NCI-H2029 treated with DMSO at 0.1 percent for 48 hours (cell line): ENCODE measurements at regions not wholly inside any gene's neighbourhood (a gene's known extent, or its start where the extent isn't known, plus 50 kb on each side); places are given as distances from the start of the nearest gene placed in this dataset.

Source experiments
- DNase-seq: peaks from one replicate; lab custom pipeline; 2025; lab: John Stamatoyannopoulos, UW

DNA sequence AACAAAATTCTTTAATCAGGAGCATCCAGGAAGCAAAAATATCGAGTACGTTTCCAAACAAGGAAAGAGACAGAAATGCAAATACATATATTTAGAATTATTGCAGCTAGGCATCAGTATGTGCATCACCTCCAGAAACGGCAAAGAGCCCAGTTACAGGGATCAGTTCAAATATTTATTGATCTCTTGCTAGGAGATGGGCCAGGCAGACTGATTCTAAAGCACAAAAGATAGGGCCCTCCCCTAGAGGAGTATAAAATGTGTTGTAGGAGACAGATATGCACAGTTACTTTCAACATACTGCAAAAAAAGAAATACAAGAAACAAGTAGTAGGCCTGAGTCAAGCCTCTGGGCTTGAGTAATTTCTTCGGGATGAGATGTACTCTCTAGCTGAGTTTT lies 80.7 kb upstream of the NHSL1 start:
- DNase-seq = no peak

DNA sequence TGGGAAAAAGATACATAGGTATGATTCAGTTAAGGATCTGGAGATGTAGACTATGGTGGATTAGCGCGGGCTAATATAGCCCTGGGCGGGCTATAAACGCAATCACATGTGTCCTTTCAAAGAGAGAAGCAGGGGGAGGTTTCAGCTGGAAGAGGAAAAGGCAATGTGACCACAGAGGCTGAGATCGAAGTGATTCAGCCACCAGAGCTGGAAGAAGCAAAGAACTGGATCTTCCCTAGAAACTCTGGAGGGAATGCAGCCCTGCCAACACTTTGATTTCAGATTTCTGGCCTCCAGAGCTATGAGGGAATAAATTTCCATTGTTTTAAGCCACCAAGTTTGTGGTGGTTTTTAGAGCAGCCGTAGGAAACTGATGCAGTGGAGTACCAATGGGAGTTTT lies 81.5 kb upstream of the NHSL1 start:
- no peak for DNase-seq

DNA sequence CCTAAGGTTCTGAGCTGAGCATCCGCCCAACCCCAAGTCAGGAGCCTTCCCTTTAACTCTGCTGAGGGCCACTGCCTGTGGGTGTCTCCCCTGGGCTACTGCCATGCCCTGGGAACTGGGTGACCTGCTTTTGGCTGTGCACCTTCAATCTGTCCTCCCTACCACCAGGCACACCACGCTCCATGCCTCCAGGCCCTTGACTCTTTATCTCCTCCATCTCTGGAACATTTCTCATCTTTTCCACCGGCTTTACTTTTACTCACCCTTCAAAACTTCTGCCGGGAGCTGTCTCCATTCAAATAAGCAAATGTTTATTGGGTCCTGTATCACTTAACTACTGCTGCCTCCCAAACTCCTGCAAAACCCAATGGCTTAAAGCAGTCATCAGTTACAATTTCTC lies 83.3 kb upstream of the NHSL1 start:
- DNase-seq = no peak

DNA sequence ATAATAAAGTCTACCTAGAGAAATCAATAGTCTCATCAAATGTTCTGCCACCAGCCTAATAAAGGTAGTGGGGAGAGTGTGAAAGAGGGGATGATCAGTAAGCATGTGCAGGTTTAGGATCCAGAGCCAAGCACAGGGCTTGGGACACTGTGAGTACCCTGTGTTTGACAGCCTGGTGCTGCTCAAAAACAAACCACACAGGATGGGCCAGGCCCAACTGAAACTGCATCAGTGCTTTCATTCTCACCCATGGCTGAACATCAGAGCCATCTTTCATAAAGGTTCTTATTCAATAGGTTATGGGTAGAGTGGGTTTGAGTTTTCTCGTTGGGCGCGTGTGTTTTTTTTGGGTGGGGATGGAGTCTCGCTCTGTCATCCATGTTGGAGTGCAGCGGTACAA lies 87.3 kb upstream of the NHSL1 start:
- DNase-seq = no peak

DNA sequence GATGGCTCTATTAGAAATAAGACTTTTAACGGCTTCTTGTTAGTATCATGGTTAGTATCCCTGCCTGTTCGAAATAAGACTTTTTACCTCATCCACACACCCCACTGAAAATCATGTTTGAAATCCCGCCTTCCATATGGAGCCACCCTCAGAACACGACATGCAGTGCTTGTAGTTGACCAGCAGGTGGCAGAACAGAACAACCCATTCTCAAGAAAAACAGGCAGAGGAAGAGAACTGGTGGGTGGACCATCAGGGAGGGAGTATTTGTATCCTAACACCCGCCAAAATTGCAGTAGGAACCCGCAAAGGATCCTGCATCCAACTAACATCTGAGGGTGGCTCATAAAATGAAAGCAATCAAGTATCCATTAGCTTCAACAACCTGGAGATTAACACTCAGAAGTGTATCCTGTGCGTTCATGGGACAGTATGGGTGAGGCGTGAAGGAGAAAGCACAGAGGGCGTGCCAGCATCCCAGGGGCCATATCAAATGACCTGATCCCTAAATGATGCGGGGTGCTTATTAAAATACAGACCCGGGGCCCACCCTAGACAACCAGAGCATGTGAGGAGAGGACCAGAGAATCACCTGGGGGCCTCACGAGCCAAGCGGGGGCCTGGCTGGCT lies 89.6 kb upstream of the NHSL1 start:
- DNase-seq = peak; percentile 45

DNA sequence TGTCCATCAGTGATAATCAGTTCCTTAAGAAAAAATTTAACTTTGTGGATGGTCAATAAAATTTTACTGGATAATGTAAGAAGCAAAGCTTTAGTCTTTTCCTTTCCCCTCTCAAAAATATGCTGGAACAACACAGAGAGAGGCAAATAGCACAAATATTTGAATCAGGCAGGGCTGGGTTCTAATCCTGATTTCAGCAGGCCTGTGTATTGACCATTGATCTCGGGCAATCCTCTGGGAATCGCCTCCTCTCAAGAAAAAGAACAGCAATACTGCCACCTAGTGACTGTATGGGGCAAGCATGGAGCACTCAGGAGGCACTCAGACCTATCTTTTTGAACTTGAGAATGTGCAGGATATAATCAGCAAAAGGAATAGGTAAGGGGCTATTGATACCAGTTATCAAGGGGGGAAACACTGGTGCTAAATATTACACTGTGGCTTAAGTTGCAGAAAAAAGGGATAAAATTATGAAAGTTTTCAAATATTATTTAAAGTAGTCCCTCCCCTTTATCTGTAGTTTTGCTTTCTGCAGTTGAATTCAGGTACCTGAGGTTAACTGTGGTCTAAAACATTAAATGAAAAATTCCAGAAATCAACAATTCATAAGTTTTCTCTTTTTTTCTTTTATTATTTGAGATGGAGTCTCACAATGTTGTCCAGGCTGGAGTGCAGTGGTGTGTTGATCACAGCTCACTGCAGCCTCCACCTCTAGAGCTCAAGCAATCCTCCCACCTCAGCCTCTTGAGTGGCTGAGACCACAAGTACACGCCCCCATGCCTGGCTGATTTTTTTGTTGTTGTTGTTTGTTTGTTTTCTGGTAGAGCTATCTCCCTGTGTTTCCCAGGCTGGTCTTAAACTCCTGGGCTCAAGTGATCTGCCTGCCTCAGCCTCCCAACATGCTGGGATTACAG lies 91.8 kb upstream of the NHSL1 start:
- DNase-seq = peak; percentile 34

DNA sequence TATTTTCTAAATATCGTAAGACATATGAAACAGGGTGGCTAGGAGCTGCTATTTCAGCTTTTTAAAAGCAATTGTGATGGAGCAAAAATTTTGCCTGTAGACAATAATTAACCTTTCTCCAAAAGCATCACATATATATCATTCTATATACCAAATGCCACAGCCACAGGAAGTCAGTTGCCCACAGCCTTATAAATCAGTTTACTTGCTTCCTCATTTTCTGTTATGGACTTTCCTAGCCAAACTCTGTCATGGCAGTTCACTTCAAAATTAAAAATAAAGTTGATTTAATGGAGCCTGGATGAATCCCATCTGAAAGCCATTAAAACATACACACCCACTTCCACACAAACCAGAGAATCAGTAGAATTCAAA lies 93.4 kb upstream of the NHSL1 start:
- no peak for DNase-seq

DNA sequence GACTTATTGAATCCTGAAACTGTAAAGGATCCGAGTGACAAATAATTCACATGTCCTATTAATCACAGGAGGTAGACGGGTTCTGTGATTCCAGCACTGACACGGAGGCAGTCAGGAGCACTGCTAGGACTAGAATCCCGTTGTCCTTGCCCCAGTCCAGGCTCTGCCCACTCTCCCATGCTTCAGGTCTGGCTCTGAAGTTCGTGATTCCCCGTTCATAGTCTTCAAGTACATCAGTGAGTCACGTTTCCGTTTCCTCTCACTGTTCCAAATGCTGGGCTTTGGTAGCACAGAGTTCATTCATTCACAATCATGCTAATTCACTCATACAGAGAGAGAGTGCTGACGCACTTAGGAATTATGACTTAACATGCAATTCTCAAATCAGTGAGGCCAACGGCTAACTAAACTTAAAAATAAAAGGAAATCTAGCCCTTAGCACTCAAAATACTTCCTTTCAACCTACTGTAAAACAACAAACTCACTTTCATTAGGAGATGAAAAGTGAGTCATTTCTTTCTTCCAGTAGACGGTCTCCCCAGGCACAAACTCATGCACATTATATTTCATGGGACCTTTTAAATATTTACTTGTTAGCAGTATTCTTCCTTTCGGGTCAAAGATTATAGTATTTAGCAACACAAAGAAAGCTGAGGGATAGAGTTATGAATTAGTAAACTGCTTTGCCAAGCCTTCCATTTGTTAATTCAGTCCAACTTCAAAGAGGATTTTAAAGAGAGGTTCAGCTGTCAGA lies 94.0 kb upstream of the NHSL1 start:
- no peak for DNase-seq

DNA sequence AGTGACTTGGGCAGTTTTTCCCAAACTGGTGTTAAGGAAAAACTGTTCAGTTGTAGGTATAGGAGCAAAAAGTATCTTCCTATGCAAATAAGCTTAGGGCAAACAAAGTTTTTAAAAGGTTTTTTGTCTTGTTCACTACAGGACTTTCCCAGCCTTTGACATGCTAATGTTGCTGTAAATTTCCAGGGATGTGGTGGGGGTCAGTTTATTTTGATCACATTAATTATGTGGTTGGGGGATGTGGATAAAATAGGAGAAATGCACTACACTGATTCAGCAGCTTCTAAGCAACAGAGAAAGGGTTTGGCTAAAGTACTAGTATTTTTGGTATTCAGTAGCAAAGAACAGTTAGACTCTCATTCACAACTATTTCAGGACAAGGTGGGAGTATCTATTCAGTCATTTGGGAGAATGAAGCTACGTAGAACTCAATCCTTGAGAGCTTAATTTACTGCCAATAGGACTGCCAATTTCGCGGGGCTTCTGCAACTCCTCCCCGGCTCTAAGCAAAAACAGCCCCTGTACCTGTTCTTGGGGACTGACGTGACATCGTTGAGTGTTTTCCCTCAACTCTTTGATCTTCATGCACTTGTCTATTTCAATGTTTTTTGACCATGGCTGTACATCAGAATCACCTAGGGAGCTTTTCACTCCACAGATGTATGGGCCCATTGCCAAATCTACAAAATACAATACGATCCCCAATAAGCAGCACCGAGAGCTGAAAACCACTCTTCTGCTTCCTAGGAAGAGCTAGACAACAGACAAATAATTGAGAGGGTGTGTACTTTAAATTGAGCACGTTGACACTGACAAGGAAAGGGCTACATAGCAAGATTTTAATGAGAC lies 94.8 kb upstream of the NHSL1 start:
- no peak for DNase-seq

DNA sequence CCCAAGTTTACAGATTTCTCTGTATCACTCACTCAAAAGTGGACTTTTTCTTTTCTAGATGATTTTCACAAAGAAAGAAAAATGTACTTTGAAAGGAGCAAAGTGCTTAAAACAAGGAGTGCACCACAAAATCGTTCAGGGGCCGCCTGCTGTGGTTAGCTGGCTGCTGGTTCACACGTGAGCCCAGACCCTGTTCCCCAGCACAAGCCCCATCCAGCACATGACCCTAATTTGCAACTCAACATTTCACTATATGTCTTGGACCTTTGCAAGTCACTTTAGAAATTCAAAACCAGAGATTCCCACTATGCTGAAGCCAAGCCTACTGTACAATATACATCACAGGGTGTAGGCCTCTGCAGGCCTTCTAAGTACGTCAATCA lies 95.5 kb upstream of the NHSL1 start:
- DNase-seq = no peak

DNA sequence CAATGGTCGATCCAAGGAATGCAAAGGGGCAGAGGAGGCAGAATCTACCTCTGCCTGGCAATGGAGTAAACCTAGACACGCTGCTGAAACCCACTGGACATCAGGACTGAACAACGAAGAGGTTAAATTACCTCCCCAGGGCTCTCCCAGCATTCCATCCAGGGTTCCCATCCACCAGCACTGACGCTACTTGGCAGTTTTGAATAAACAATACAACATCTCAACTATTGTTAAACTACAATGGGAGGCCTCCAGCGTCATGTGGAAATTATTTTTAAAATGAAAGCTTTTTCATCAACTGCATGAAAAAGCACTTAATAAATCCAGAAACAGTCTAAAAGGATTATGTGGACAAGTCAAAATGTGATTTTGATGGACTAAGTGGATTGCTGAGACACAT lies 96.8 kb upstream of the NHSL1 start:
- DNase-seq = no peak

DNA sequence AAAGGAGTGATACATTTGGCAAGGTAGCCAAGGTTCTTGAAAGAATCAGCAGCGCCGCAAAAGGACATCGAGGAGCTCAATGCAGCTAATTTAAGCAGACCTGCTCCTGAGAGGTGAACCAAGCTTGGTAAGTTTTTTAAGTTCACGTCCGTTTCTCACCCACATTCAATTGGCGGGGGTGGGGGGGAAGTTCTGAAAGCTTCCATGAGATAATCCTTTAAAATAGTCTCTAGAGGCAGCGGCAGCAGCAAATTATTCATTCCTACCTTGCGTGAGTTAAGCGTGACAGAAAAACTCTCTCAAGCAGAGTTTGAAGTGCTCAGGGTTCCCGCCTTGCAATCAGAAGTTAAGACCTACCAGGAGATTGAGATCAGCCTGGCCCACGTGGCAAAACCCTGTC lies 97.3 kb upstream of the NHSL1 start:
- no peak for DNase-seq

DNA sequence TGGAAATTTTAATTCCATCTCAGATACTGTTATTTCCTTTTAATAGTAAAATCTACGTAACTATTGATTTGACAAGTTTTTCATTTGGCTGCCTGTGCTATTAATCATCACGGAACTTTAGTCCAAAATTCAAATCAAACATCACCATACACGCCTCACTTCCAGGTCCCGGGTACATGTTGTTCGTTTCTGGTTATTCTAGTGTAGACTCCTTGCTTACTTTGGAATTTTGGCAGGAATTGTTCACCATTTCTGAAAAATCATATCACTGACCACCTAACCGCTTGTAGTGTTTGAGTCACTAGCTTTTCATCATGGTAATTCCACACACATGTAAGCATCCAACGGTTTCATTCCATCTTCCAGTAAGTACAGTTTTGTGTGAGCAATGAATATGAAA lies 98.0 kb upstream of the NHSL1 start:
- DNase-seq = no peak

DNA sequence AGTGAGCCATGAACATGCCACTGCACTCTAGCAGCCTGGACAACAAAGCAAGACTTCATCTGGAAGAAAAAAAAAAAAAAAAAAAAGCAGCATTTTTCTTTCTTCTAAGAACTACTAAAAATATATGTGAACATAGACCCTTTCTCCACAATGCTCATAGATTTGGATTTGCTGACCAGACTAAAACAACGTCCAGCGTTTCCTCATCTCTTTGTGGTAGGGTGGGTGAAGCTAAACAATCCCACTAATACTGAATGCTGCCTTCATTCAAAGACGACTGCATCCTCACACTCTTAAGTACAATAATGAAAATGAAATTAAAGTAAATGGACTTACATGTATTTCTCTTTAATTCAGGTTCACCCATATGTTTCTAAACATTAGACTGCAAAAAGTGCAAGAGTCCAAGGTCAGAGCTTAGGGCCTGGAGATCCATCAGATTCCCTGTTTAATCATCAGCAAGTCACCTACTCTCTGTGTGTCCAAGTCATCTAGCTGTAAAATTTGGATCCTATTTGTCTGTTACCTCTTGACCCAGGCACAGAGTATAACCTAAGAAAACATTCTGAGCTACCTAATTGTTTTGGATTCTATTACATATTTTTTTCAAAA lies 99.4 kb upstream of the NHSL1 start:
- DNase-seq = no peak

DNA sequence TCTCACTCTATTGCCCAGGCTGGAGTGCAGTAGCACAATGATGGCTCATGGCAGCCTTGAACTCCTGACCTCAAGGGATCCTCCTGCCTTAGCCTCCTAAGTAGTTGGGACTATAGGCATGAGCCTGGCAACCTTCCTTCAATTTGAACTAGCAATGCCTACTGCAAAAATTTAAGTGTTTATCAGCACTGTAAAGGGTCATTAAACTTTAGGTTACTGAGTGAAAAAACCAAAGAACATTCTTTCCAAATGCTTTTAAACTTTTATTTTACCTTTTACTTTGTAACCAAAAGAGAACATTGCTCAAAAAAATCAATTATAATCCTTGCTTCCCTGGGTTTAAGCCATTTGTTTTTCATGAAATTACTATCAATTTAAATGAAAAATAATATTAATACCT lies 101.0 kb upstream of the NHSL1 start:
- no peak for DNase-seq

DNA sequence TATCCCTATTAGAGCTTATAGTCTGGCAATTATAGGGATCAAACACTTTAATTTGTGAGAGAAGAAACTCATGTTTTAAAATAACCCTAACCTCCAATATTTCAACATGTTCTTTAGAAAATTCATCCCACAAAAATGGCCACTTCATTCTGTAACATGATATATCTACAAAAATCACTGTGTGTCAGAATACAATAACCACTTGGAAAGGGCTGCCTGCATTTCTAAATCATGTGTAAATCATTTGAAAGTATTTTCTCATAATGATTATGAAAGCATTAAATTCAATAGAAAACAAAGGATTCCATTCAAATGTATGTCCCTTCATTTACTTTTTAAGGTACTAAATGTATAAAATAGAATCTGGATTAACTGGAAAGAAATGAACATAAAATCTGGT lies 101.4 kb upstream of the NHSL1 start:
- no peak for DNase-seq

DNA sequence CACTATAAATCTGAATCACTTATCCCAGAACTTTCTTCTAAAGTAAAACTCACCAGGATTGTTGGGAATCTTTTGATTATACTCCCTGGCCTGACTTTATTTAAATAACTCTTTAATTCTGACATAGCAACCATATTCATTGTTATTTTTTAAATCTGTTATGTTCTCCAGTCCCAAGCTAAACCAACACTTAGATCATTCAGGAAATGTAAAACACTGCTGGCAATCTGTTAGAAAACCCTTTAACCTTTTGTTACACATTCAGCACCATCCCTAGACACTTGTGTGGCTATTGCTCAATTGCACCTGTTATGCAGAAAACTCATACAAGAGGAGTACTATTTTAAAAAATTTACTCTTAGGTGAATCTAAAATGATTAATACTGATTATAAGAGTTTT lies 101.8 kb upstream of the NHSL1 start:
- DNase-seq = peak; percentile 13

DNA sequence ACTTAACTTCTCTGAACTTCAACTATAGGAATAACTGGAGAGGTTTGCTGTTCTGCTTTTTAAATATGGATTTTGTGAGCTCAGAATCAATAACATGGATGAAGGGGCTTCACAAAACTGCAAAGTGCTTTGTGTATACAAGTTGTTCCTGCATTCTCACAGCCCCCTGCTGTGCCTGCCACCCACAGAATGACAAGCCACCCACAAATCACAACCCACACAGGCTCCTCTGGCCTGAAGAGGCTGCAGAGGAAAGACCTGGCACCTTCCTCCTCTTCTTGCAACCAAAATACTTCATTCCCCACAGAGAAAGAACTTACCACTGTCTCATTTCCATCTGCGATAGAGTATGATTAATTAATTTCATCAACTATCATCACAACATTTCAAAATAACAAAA lies 106.7 kb upstream of the NHSL1 start:
- no peak for DNase-seq

DNA sequence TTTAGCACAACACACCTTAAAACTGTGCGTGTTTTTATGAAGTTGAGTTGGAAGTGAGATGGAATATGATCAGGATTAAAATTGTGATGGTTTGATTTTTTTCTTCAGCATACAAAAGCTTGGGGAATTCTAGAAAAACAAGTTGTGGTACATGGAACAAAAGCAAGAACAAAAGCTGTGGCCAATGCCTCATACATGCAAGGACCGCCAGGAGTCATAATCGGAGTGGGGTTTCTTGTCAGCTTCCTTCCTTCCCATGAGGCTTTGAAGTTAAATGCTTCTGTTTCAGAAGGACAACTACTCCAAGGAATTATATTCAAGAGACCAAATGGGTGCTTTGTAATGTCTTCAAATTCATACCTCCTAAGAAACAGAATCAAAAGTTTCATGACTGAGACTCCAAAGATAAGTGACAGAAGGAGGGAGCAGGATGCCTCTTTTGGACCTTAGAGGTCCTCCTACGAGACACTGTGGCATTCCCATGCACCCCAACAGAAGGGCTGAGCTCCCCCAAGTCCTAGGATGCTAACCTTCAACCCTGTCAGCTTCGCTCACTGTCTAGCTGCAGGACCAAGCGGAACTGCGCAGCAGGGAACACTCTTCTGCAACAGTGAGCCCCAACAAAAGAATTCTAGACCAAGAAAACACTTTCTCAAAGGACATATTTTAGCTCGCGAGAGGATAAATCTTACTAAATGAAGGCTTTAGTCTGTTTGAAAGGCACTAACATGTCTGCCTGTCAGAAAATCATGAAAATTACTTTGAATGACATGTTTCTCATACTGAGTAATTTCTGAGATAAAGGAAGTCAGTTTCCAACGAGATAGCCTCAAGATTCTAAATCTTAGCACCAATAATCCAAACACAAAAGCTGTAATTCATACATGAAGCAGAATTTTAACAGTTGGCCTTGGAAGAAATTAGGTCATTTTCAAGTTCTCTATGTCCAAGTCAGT lies 108.5 kb upstream of the NHSL1 start:
- no peak for DNase-seq

DNA sequence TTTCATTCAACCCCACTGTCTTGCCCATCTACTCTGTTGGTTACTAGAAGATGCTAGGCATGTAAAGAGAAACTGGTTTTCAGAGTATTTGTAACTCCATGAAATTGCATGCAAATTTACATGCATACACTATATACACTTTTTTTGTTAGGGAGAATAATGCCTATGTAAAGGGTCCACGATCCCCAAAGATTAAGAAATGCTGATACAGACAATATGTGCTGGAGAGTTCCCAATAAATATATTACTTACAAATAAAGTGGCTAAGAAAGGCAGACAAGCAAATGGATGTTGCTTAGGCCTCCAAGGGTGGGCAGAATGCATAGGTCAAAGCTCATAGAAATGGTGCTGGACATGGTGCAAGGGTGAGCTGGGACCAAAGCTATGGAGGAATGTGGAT lies 109.6 kb upstream of the NHSL1 start:
- DNase-seq = no peak
